ENCODE measurements at regions not wholly inside any gene's neighbourhood (a gene's known extent, or its start where the extent isn't known, plus 50 kb on each side); places are given as distances from the start of the nearest gene placed in this dataset.

GRCh38 chr1:115473986-115474565 is 136.0 kb upstream of the NGF start:
- Histone ChIP-seq H3K36me3 (ENCODE audit: insufficient read depth, low read length) (no peaks in the 10 kb centered on the region), H3K79me2 (ENCODE audit: insufficient read depth, low read length) (no peaks in the 10 kb centered on the region), H3F3A (ENCODE audit: insufficient read depth, low read length) (no peaks in the 10 kb centered on the region), H3K9me3 (ENCODE audit: low read length) (no peaks in the 10 kb centered on the region), H3K9me2 (ENCODE audit: low read depth, low read length) (no peaks in the 10 kb centered on the region), H3K9ac (ENCODE audit: low read length) (no peak overlapping the region), H3K27ac (ENCODE audit: low read depth, low read length, poor library complexity, severe bottlenecking) (no peak overlapping the region), H3K4me1 (ENCODE audit: insufficient read depth, low read length, severe bottlenecking) (no peaks in the 10 kb centered on the region), H3K4me2 (ENCODE audit: low read length) (no peak overlapping the region), H4K20me1 (ENCODE audit: insufficient read depth, low read length) (no peaks in the 10 kb centered on the region), H3K27me3 (ENCODE audit: insufficient read depth, low read length) (no peaks in the 10 kb centered on the region), H2AFZ (ENCODE audit: low read length) (no peak overlapping the region), H3K4me3 (ENCODE audit: low read depth, low read length, poor library complexity, severe bottlenecking) (no peak overlapping the region)
- TF ChIP-seq, protein P1, sequence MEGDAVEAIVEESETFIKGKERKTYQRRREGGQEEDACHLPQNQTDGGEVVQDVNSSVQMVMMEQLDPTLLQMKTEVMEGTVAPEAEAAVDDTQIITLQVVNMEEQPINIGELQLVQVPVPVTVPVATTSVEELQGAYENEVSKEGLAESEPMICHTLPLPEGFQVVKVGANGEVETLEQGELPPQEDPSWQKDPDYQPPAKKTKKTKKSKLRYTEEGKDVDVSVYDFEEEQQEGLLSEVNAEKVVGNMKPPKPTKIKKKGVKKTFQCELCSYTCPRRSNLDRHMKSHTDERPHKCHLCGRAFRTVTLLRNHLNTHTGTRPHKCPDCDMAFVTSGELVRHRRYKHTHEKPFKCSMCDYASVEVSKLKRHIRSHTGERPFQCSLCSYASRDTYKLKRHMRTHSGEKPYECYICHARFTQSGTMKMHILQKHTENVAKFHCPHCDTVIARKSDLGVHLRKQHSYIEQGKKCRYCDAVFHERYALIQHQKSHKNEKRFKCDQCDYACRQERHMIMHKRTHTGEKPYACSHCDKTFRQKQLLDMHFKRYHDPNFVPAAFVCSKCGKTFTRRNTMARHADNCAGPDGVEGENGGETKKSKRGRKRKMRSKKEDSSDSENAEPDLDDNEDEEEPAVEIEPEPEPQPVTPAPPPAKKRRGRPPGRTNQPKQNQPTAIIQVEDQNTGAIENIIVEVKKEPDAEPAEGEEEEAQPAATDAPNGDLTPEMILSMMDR (IDR thresholded peaks at IDR 0.05; ENCODE audit: low read length) = no peak
- no peak for TF ChIP-seq EZH2 (IDR thresholded peaks at IDR 0.05; ENCODE audit: borderline replicate concordance, low read length)

DNA sequence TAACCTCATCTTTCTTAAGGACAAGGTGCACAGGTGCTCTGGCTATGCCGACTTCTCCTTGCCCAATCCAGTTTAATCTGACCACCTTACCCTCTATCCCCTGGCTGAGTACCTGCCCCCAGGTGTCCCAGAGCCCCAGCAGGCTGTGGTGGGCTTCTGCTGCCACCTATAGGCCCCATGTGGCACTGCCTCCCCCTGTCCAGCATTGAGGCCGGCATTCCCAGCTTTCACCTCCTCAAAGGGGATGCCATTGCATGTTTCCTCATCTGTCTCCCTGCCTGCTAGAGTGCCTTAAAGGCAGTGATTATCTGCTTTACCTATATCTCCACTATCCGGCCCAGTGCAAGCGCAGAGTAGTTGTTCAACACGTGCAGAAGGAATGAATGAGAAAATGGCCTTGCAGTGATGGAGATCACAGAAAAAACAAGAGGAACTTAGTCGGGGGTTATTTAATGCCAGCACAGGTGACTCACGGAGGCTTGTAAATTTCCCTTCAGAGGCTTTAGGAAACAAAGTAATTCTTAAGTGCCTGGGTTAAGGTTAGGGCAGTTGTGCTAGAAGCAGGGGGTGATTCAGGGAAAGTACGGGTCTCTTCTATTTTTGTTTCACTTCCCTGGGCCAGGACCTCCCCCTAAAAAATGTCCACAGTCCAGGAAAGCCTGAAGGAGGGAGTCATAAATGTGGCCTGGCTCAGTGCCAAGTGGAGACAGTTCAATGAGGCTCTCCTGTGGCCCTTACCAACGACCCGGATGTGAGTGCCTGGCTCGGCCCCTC is 131.8 kb upstream of the NGF start:
- no peaks in the 10 kb centered on the region for H3K9me3 ChIP-seq (ENCODE audit: low read length)
- no peak overlapping the region for H3K4me3 ChIP-seq (ENCODE audit: low read depth, low read length, poor library complexity, severe bottlenecking)
- H3K27ac ChIP-seq (ENCODE audit: low read depth, low read length, poor library complexity, severe bottlenecking) = no peak overlapping the region
- H3K9me2 ChIP-seq (ENCODE audit: low read depth, low read length) = no peaks in the 10 kb centered on the region
- H3K9ac ChIP-seq (ENCODE audit: low read length) = no peak overlapping the region
- no peaks in the 10 kb centered on the region for H3K79me2 ChIP-seq (ENCODE audit: insufficient read depth, low read length)
- no peak overlapping the region for H2AFZ ChIP-seq (ENCODE audit: low read length)
- H3F3A ChIP-seq (ENCODE audit: insufficient read depth, low read length) = no peaks in the 10 kb centered on the region
- no peaks in the 10 kb centered on the region for H3K36me3 ChIP-seq (ENCODE audit: insufficient read depth, low read length)
- no peaks in the 10 kb centered on the region for H3K4me1 ChIP-seq (ENCODE audit: insufficient read depth, low read length, severe bottlenecking)
- H4K20me1 ChIP-seq (ENCODE audit: insufficient read depth, low read length) = no peaks in the 10 kb centered on the region
- no peaks in the 10 kb centered on the region for H3K27me3 ChIP-seq (ENCODE audit: insufficient read depth, low read length)
- TF ChIP-seq, protein P1 (IDR thresholded peaks at IDR 0.05; ENCODE audit: low read length) = peak; percentile 90
- no peak for TF ChIP-seq EZH2 (IDR thresholded peaks at IDR 0.05; ENCODE audit: borderline replicate concordance, low read length)
- no peak overlapping the region for H3K4me2 ChIP-seq (ENCODE audit: low read length)

- H3K27me3 ChIP-seq (ENCODE audit: insufficient read depth, low read length) = no peaks in the 10 kb centered on the region
- H3F3A ChIP-seq (ENCODE audit: insufficient read depth, low read length) = no peaks in the 10 kb centered on the region
- no peak overlapping the region for H3K27ac ChIP-seq (ENCODE audit: low read depth, low read length, poor library complexity, severe bottlenecking)
- no peak overlapping the region for H2AFZ ChIP-seq (ENCODE audit: low read length)
- TF ChIP-seq EZH2 (IDR thresholded peaks at IDR 0.05; ENCODE audit: borderline replicate concordance, low read length) = no peak
- TF ChIP-seq, protein P1 (IDR thresholded peaks at IDR 0.05; ENCODE audit: low read length) = no peak
- no peaks in the 10 kb centered on the region for H4K20me1 ChIP-seq (ENCODE audit: insufficient read depth, low read length)
- H3K4me3 ChIP-seq (ENCODE audit: low read depth, low read length, poor library complexity, severe bottlenecking) = no peak overlapping the region
- H3K36me3 ChIP-seq (ENCODE audit: insufficient read depth, low read length) = no peaks in the 10 kb centered on the region
- no peak overlapping the region for H3K4me2 ChIP-seq (ENCODE audit: low read length)
- no peak overlapping the region for H3K9ac ChIP-seq (ENCODE audit: low read length)
- no peaks in the 10 kb centered on the region for H3K9me2 ChIP-seq (ENCODE audit: low read depth, low read length)
- no peaks in the 10 kb centered on the region for H3K4me1 ChIP-seq (ENCODE audit: insufficient read depth, low read length, severe bottlenecking)
- H3K79me2 ChIP-seq (ENCODE audit: insufficient read depth, low read length) = no peaks in the 10 kb centered on the region
- H3K9me3 ChIP-seq (ENCODE audit: low read length) = no peaks in the 10 kb centered on the region
These were observed 129.7 kb upstream of the NGF start for GRCh38 chr1:115467790-115468189.

Measured in OCI-LY1 (cell line).